Suprapubic skin (tissue), 4 donors: ENCODE measurements at regions not wholly inside any gene's neighbourhood (a gene's known extent, or its start where the extent isn't known, plus 50 kb on each side); places are given as distances from the start of the nearest gene placed in this dataset.
"Not testable (repeated sequence)": the region's sequence is repeated elsewhere in the genome, so short reads cannot be mapped to it uniquely, and the experiment has no call there.

Experiments
- DNase-seq, 2 donors: peaks; one replicate each; pipeline ENCODE4 v3.0.0-alpha.2; 2019; ENCODE audit warnings: low spot score in 2 of 2
- H3K27ac ChIP-seq: fragments of 200-600 bp; sonication (generic); one replicate; pipeline ENCODE4 v1.5.1; 2019
- H3K27me3 ChIP-seq: fragments of 200-600 bp; sonication (generic); one replicate; pipeline ENCODE4 v1.5.1; 2019
- H3K36me3 ChIP-seq: fragments of 200-600 bp; sonication (generic); one replicate; pipeline ENCODE4 v1.5.1; 2019
- H3K4me1 ChIP-seq: fragments of 200-600 bp; sonication (generic); one replicate; pipeline ENCODE4 v1.5.1; 2019
- H3K4me3 ChIP-seq: fragments of 200-600 bp; sonication (generic); one replicate; pipeline ENCODE4 v1.5.1; 2019; ENCODE audit warnings: mild to moderate bottlenecking
- H3K9me3 ChIP-seq: fragments of 200-600 bp; sonication (generic); one replicate; pipeline ENCODE4 v1.5.1; 2019
- EP300 ChIP-seq: sonication (generic); formaldehyde crosslinking; IDR thresholded peaks from one replicate; pipeline ENCODE4 v1.6.1; 2017; ENCODE audit warnings: antibody characterized with exemption
- POLR2A ChIP-seq, 2 donors: fragments of 450-650 bp; IDR thresholded peaks; one replicate each; pipeline ENCODE4 v1.6.1; 2017; ENCODE audit warnings: antibody characterized with exemption in 2 of 2, mild to moderate bottlenecking in 2 of 2, moderate library complexity in 2 of 2
- POLR2AphosphoS5 ChIP-seq, 3 donors: sonication (generic); formaldehyde crosslinking; IDR thresholded peaks; one replicate each; pipeline ENCODE4 v1.6.1; 2017; ENCODE audit warnings: antibody characterized with exemption in 3 of 3
- WGBS: methylation state at CpG from one replicate; pipeline ENCODE4 v1.1.5; 2018; 5-methylcytosine and 5-hydroxymethylcytosine counted together
- TF ChIP-seq, protein P1 (sequence below), 2 donors: fragments of 200-600 bp in 1 of 2; fragments of 450-650 bp in 1 of 2; sonication (generic) in 1 of 2; IDR thresholded peaks; one replicate each; pipeline ENCODE4 v1.5.1; 2016 to 2019; ENCODE audit warnings: antibody characterized with exemption in 2 of 2, mild to moderate bottlenecking in 1 of 2, moderate library complexity in 1 of 2

DNA sequence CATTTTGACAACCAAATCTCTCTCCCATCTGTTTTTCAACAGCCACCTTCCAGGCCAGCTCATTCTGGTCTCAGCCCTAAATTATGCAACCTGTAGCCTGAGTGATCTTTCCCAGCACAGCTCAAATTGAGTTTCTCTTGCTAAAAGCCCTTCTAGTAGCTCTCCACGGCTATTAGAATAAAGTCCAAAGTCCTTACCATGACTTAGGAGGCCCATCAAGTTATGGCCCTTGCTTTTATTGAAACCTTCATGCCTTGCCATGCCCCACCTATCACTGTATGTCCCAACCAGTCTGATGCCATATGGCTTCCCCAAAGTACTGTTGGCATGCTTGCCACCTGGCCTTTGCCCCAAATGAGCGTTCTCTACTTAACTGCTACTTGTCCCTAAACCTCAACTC is 303.5 kb upstream of the GADL1 start:
- 58% methylated on average over 2 of the region's 2 CpGs for WGBS
- no peaks in the 10 kb centered on the region for H3K27me3 ChIP-seq
- peak overlapping the region; percentile 81 for H3K27ac ChIP-seq
- H3K9me3 ChIP-seq: no peaks in the 10 kb centered on the region
- H3K4me1 ChIP-seq: peaks cover 20% of the 10 kb centered on the region
- TF ChIP-seq, protein P1, sequence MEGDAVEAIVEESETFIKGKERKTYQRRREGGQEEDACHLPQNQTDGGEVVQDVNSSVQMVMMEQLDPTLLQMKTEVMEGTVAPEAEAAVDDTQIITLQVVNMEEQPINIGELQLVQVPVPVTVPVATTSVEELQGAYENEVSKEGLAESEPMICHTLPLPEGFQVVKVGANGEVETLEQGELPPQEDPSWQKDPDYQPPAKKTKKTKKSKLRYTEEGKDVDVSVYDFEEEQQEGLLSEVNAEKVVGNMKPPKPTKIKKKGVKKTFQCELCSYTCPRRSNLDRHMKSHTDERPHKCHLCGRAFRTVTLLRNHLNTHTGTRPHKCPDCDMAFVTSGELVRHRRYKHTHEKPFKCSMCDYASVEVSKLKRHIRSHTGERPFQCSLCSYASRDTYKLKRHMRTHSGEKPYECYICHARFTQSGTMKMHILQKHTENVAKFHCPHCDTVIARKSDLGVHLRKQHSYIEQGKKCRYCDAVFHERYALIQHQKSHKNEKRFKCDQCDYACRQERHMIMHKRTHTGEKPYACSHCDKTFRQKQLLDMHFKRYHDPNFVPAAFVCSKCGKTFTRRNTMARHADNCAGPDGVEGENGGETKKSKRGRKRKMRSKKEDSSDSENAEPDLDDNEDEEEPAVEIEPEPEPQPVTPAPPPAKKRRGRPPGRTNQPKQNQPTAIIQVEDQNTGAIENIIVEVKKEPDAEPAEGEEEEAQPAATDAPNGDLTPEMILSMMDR (IDR thresholded peaks at IDR 0.05): no peak
- TF ChIP-seq POLR2AphosphoS5 (IDR thresholded peaks at IDR 0.05) (no peak), EP300 (no peak), POLR2A (IDR thresholded peaks at IDR 0.05) (no peak)
- H3K4me3 ChIP-seq: no peak overlapping the region
- no peak for DNase-seq
- H3K36me3 ChIP-seq: no peaks in the 10 kb centered on the region

GRCh38 chr3:31198890-31199289 is 304.4 kb upstream of the GADL1 start:
- DNase-seq: no peak
- Histone ChIP-seq H3K4me3 (no peak overlapping the region), H3K4me1 (peaks cover 20% of the 10 kb centered on the region), H3K36me3 (no peaks in the 10 kb centered on the region), H3K27ac (no peak overlapping the region), H3K27me3 (no peaks in the 10 kb centered on the region), H3K9me3 (no peaks in the 10 kb centered on the region)
- TF ChIP-seq, protein P1 (IDR thresholded peaks at IDR 0.05): no peak
- no peak for TF ChIP-seq POLR2A (IDR thresholded peaks at IDR 0.05)
- no peak for TF ChIP-seq EP300

- WGBS: 92% methylated on average over 5 of the region's 5 CpGs
- Histone ChIP-seq H3K27ac (no peak overlapping the region), H3K27me3 (no peaks in the 10 kb centered on the region)
Observed at GRCh38 chr3:31203960-31204795, 309.7 kb upstream of the GADL1 start.

GRCh38 chr3:31204796-31205056 is 310.3 kb upstream of the GADL1 start:
- H3K27me3 ChIP-seq, H3K4me3 ChIP-seq, DNase-seq, H3K4me1 ChIP-seq, H3K9me3 ChIP-seq, H3K36me3 ChIP-seq, H3K27ac ChIP-seq: not testable (repeated sequence)
- 95% methylated on average over 4 of the region's 4 CpGs for WGBS

More at GRCh38 chr3:31203960-31204795, 309.7 kb upstream of the GADL1 start:
- H3K4me1 ChIP-seq: no peaks in the 10 kb centered on the region
- TF ChIP-seq POLR2AphosphoS5 (IDR thresholded peaks at IDR 0.05) (no peak), EP300 (no peak), POLR2A (IDR thresholded peaks at IDR 0.05) (no peak)
- TF ChIP-seq, protein P1 (IDR thresholded peaks at IDR 0.05): no peak
- H3K4me3 ChIP-seq: no peak overlapping the region
- no peaks in the 10 kb centered on the region for H3K9me3 ChIP-seq
- H3K36me3 ChIP-seq: no peaks in the 10 kb centered on the region
- DNase-seq: no peak

- Histone ChIP-seq H3K27me3 (no peaks in the 10 kb centered on the region), H3K4me1 (no peaks in the 10 kb centered on the region), H3K9me3 (no peaks in the 10 kb centered on the region), H3K27ac (no peak overlapping the region), H3K4me3 (no peak overlapping the region), H3K36me3 (no peaks in the 10 kb centered on the region)
- 81% methylated on average over 5 of the region's 5 CpGs for WGBS
- TF ChIP-seq, protein P1 (IDR thresholded peaks at IDR 0.05): no peak
- TF ChIP-seq POLR2A (IDR thresholded peaks at IDR 0.05): no peak
- TF ChIP-seq EP300: no peak
- TF ChIP-seq POLR2AphosphoS5 (IDR thresholded peaks at IDR 0.05): no peak
- no peak for DNase-seq
Observed at GRCh38 chr3:31210068-31210645, 315.7 kb upstream of the GADL1 start.
